ENCODE measurements at regions not wholly inside any gene's neighbourhood (a gene's known extent, or its start where the extent isn't known, plus 50 kb on each side); places are given as distances from the start of the nearest gene placed in this dataset.

- DNase-seq (ENCODE audit: low spot score) = no peak
These were observed 349.8 kb downstream of the ENC1 start for GRCh38 chr5:74290634-74291241.

- DNase-seq (ENCODE audit: low spot score) = no peak
These were observed 350.8 kb downstream of the ENC1 start for GRCh38 chr5:74289691-74290090.

- no peak for DNase-seq (ENCODE audit: low spot score)
These were observed 351.3 kb downstream of the ENC1 start for GRCh38 chr5:74289238-74289637.

- no peak for DNase-seq (ENCODE audit: low spot score)
These were observed 351.9 kb downstream of the ENC1 start for GRCh38 chr5:74288448-74289108.

- no peak for DNase-seq (ENCODE audit: low spot score)
These were observed 352.5 kb downstream of the ENC1 start for GRCh38 chr5:74288038-74288437.

GRCh38 chr5:74286734-74287695, 353.5 kb downstream of the ENC1 start:
- DNase-seq (ENCODE audit: low spot score) = no peak

- DNase-seq (ENCODE audit: low spot score) = no peak
These were observed 354.8 kb downstream of the ENC1 start for GRCh38 chr5:74285675-74286280.

- DNase-seq (ENCODE audit: low spot score) = no peak
These were observed 358.0 kb downstream of the ENC1 start for GRCh38 chr5:74282490-74282889.

- DNase-seq (ENCODE audit: low spot score) = no peak
These were observed 359.4 kb downstream of the ENC1 start for GRCh38 chr5:74281166-74281565.

GRCh38 chr5:74280306-74280705, 360.2 kb downstream of the ENC1 start:
- no peak for DNase-seq (ENCODE audit: low spot score)

- DNase-seq (ENCODE audit: low spot score) = no peak
These were observed 361.3 kb downstream of the ENC1 start for GRCh38 chr5:74279244-74279643.

- no peak for DNase-seq (ENCODE audit: low spot score)
These were observed 363.1 kb downstream of the ENC1 start for GRCh38 chr5:74277418-74277817.

GRCh38 chr5:74275171-74275992, 365.1 kb downstream of the ENC1 start:
- peak; percentile 72 for DNase-seq (ENCODE audit: low spot score)

- no peak for DNase-seq (ENCODE audit: low spot score)
These were observed 366.2 kb downstream of the ENC1 start for GRCh38 chr5:74274326-74274725.

- no peak for DNase-seq (ENCODE audit: low spot score)
These were observed 367.6 kb downstream of the ENC1 start for GRCh38 chr5:74272831-74273451.

GRCh38 chr5:74272024-74272775, 368.3 kb downstream of the ENC1 start:
- DNase-seq (ENCODE audit: low spot score) = no peak

- no peak for DNase-seq (ENCODE audit: low spot score)
These were observed 372.2 kb downstream of the ENC1 start for GRCh38 chr5:74268297-74268696.

GRCh38 chr5:74266836-74267235, 373.7 kb downstream of the ENC1 start:
- no peak for DNase-seq (ENCODE audit: low spot score)

- DNase-seq (ENCODE audit: low spot score) = no peak
These were observed 374.4 kb downstream of the ENC1 start for GRCh38 chr5:74266132-74266531.
